Fibroblast of lung (primary cell): ENCODE measurements at regions not wholly inside any gene's neighbourhood (a gene's known extent, or its start where the extent isn't known, plus 50 kb on each side); places are given as distances from the start of the nearest gene placed in this dataset.

Experiments used
- EZH2 ChIP-seq: IDR thresholded peaks from 2 replicates; pipeline ENCODE4 v1.5.1; 2012; ENCODE audit warnings: low read length, control low read depth, mild to moderate bottlenecking; ENCODE audit errors: missing control alignments
- TF ChIP-seq, protein P1 (sequence below), 2 donors: IDR thresholded peaks in 1 of 2; conservative IDR thresholded peaks in 1 of 2; 1 replicate in 1 of 2; 2 replicates in 1 of 2; pipeline ENCODE4 v1.5.1; 2011 to 2012; ENCODE audit warnings: low read length in 2 of 2, control low read depth in 1 of 2, inconsistent platforms in 1 of 2, low read depth in 1 of 2, mild to moderate bottlenecking in 1 of 2

DNA sequence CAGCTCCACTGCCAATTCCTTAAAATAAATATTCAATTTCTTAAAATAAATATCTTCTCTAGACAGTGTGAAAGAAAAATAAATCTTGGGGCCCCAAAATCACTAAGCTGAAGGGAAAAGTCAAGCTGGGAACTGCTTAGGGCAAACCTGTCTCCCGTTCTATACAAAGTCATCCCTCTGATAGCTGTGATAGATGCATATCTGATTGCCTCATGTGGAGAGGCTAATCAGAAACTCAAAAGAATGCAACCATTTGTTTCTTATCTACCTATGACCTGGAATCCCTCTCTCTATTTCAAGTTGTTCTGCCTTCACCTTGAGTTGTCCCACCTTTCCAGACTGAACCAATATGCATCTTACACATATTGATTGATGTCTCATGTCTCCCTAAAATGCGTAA is 889.8 kb downstream of the TRHDE start:
- no peak for TF ChIP-seq EZH2
- TF ChIP-seq, protein P1, sequence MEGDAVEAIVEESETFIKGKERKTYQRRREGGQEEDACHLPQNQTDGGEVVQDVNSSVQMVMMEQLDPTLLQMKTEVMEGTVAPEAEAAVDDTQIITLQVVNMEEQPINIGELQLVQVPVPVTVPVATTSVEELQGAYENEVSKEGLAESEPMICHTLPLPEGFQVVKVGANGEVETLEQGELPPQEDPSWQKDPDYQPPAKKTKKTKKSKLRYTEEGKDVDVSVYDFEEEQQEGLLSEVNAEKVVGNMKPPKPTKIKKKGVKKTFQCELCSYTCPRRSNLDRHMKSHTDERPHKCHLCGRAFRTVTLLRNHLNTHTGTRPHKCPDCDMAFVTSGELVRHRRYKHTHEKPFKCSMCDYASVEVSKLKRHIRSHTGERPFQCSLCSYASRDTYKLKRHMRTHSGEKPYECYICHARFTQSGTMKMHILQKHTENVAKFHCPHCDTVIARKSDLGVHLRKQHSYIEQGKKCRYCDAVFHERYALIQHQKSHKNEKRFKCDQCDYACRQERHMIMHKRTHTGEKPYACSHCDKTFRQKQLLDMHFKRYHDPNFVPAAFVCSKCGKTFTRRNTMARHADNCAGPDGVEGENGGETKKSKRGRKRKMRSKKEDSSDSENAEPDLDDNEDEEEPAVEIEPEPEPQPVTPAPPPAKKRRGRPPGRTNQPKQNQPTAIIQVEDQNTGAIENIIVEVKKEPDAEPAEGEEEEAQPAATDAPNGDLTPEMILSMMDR (conservative IDR thresholded peaks at IDR 0.05 in 1 of 2, IDR thresholded peaks at IDR 0.05 in 1 of 2; ENCODE audit: low read depth in 1 of 2, low read length in 2 of 2) = no peak
